ENCODE measurements at regions not wholly inside any gene's neighbourhood (a gene's known extent, or its start where the extent isn't known, plus 50 kb on each side); places are given as distances from the start of the nearest gene placed in this dataset.
"Not testable (repeated sequence)": the region's sequence is repeated elsewhere in the genome, so short reads cannot be mapped to it uniquely, and the experiment has no call there.

DNA sequence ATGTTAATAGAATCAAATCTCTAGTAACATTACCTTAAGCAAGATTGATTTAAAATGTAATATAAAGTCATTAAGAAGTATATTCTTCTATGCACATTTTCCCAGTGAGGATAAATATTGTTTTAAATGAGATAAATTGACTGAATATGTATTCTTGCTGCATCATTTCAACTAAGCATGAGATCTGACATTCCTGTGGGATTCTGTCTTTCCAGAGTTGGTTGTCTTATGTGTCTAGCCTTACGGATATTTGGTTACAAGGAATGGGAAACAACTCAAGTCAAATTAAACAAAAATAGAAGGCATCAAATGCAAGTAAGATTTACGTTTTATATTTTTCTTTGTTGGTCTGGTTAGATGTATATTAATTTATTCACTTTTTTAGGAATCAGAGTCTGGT, 287.5 kb downstream of the PTGER3 start:
- no peak for DNase-seq

GRCh38 chr1:70762386-70762785, 285.2 kb downstream of the PTGER3 start:
- no peak for DNase-seq

GRCh38 chr1:70764747-70765146, 282.9 kb downstream of the PTGER3 start:
- DNase-seq: no peak

- DNase-seq: no peak
Measured at GRCh38 chr1:70767377-70767776, 280.2 kb downstream of the PTGER3 start.

GRCh38 chr1:70768216-70768615, 279.4 kb downstream of the PTGER3 start:
- DNase-seq: no peak

DNA sequence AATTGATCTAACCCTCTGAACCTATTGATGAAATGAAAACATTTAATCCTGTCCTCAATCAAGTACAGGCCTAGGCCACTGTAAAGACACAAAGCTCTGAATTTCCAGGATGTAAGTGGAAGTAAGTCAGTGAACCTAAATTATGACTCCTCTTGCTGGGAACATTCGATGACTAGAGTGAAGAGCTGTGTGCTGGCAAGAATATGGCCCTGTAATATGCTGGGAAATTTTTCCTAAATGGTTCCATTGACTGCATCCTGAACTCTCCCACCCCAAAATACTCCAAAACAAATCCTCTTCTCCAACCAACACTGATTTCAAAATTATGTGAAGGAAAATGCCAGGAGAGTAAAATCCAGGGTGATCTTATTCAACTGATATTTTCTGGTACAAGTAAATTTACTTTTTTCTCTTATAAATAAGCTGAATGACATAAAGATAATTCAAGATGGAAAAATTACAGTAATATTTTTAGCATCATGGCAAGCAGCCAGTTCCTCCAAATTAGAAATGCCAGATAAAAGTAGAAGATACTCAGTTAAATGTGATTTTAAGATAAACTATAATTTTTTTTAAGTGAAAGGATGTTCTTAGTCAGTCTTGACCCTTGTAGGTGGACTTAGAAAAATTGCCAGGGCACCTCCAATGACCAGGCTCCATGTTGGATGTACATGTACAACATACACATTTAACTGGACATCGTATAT, 269.4 kb downstream of the PTGER3 start:
- no peak for DNase-seq

- no peak for DNase-seq
Measured at GRCh38 chr1:70778934-70779333, 268.7 kb downstream of the PTGER3 start.

GRCh38 chr1:70779571-70779970, 268.0 kb downstream of the PTGER3 start:
- DNase-seq: no peak

GRCh38 chr1:70785287-70785686, 262.3 kb downstream of the PTGER3 start:
- DNase-seq: no peak

DNA sequence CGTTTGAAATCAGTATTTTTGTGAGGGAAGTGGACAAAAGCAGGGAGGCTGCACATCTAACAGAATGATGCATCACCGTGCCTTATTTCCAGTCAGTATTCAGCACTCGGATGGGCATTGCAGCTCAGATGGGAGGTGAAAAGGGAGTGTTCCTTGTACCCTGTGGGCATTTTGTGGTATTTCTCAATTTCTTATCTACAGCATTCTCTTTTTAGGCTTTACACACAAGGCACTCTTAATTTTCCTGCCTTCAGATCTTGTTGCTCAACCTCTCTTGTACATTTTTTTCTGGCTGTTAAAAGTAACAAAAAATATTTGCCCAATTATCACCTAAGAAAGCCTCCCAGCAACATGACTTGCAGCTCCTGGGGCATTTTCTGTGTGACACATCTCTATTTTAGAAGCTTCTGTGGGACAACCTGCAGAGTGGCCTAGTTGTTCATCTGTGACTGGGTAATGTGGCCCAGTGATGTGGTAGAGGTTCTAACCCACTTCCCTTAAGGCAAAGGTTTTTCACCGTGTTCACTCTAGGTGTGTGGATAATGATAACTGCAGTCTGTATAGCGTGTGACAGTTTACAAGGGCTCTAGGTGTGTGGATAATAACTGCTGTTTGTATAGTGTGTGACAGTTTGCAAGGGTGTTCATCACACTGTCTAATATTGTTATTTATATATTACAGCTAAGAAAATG, 257.2 kb downstream of the PTGER3 start:
- no peak for DNase-seq

- DNase-seq: not testable (repeated sequence)
Measured at GRCh38 chr1:70795064-70795463, 252.6 kb downstream of the PTGER3 start.

- not testable (repeated sequence) for DNase-seq
Measured at GRCh38 chr1:70796298-70796697, 251.3 kb downstream of the PTGER3 start.

DNA sequence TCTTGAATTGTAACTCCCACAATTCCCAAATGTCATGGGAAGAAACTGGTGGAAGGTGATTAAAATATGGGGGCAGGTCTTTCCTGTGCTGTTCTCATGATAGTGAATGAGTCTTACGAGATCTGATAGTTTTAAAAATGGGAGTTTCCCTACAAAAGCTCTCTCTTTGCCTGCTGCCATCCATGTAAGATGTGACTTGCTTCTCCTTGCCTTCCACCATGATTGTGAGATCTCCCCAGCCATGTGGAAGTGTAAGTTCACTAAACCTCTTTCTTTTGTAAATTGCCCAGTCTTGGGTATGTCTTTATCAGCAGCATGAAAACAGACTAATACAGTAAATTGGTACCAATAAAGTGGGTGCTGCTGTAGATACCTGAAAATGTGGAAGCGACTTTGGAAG, 245.0 kb downstream of the PTGER3 start:
- not testable (repeated sequence) for DNase-seq

DNA sequence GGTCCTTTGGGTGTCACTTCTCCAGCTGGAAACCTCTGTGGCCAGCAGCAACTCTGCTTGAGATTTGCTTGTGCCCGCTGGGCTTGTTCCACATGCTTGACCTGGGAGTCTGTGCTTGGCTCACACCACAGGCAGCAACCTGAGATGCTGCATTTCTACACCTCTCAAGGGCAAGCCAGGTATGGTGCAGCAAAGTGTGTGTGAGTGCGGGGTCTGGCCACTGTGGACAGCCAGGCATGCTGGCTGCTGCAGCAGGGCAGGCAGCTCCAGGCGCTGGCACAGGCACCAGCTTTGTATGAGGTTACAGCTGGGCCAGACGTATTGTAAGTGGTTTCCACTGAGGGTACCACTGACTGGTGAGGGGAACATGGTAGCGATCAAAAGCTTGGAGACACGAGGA, 242.0 kb downstream of the PTGER3 start:
- DNase-seq: no peak

GRCh38 chr1:70807088-70807664, 240.4 kb downstream of the PTGER3 start:
- no peak for DNase-seq

- no peak for DNase-seq
Measured at GRCh38 chr1:70809069-70809468, 238.5 kb downstream of the PTGER3 start.

GRCh38 chr1:70811815-70812214, 235.8 kb downstream of the PTGER3 start:
- no peak for DNase-seq

- DNase-seq: no peak
Measured at GRCh38 chr1:70812442-70813109, 235.0 kb downstream of the PTGER3 start.

GRCh38 chr1:70818401-70818800, 229.2 kb downstream of the PTGER3 start:
- DNase-seq: no peak

GRCh38 chr1:70819231-70819630, 228.4 kb downstream of the PTGER3 start:
- DNase-seq: no peak

- DNase-seq: no peak
Measured at GRCh38 chr1:70819785-70820184, 227.8 kb downstream of the PTGER3 start.

DNA sequence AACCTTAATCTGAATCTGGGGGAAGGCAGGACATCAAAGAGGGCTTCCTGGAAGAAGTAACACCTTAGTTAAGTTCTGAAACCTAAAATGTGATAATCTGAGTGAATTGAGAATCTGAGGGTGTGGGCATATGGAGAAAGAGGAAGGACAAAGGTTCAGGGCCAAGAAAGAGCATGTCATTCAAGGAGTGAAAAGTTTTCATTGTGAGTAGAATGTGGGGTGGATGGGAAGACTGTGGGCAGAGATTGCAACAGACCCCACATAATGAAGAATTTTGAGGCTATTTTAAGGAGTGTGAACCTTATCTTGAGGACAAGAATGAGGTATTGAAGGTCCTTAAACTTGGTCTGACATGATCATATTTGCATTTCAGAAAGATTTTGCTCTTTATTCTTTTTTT, 227.2 kb downstream of the PTGER3 start:
- no peak for DNase-seq

DNA sequence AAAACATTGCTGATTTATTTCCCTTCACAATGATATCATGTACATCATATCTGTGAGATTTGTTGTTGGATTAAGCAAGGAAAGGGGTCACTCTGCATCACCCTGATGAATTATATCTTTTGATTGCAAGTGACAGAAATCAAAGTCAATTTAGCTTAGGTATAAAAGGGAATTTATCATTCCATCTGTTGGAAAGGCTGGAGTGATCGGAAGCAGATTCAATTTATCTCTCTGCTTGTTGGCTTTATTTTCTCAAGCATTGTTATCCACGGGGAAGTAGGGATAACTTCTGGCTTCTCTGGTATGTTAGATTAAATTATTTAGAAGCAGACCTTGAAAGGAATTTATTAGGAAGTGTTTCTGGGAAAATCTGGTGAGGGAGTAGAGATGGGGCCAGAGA, 226.6 kb downstream of the PTGER3 start:
- DNase-seq: no peak

DNA sequence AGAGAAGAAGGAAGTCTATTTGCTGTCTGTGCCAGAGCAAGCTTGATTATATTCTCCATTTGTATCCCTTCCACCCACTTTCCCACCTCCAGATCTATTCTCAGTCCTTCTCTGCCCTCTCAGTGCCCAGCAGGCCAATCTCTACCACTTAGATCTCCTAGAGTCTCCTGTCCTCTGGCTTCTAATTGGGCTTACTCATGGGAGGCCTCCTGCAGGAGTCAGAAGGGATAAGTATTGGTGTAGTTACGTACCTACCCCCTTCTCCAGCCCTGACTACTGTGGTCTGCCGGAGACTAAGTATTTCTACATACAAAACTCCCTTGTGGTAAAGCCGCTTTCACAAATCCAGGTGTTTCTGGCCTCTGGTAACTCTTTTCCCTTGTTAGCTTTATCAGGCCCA, 221.2 kb downstream of the PTGER3 start:
- no peak for DNase-seq

Data from right forelimb (tissue), 1 donor.